ENCODE measurements at regions not wholly inside any gene's neighbourhood (a gene's known extent, or its start where the extent isn't known, plus 50 kb on each side); places are given as distances from the start of the nearest gene placed in this dataset.
A peak's percentile ranks its signal among the peaks of the same experiment; 100 is the strongest.
"Not testable (repeated sequence)": the region's sequence is repeated elsewhere in the genome, so short reads cannot be mapped to it uniquely, and the experiment has no call there.

DNA sequence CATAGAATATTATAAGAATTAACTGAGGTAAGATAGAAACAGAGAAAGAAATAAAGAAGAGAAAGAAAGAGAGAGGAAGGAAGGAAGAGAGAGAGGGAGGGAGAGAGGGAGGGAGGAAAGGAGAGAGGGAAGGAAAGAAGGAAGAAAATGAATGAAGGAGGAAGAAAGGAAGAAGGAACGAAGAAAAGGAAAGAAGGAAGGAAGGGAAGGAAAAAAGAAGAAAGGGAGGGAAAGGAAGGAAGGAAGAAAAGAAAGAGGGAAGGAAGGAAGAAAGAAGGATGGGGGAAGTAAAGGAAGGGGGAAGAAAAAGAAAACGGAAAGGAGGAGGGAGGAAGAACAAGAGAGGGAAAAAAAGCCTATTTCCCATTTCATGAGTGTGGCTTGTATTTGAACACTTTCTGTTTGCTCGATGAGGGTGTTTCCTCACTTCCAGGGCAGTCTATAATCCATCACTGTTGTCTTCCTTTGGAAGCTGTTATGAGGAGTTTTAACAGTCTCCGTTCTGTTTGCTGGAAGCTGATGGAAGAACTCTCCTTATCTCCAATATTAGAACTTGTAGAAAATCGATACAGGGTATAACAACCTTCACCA, 402.4 kb downstream of the TMEM114 start:
- DNase-seq: no peak

- no peak for DNase-seq
Measured at GRCh38 chr16:8184854-8185253, 405.5 kb downstream of the TMEM114 start.

DNA sequence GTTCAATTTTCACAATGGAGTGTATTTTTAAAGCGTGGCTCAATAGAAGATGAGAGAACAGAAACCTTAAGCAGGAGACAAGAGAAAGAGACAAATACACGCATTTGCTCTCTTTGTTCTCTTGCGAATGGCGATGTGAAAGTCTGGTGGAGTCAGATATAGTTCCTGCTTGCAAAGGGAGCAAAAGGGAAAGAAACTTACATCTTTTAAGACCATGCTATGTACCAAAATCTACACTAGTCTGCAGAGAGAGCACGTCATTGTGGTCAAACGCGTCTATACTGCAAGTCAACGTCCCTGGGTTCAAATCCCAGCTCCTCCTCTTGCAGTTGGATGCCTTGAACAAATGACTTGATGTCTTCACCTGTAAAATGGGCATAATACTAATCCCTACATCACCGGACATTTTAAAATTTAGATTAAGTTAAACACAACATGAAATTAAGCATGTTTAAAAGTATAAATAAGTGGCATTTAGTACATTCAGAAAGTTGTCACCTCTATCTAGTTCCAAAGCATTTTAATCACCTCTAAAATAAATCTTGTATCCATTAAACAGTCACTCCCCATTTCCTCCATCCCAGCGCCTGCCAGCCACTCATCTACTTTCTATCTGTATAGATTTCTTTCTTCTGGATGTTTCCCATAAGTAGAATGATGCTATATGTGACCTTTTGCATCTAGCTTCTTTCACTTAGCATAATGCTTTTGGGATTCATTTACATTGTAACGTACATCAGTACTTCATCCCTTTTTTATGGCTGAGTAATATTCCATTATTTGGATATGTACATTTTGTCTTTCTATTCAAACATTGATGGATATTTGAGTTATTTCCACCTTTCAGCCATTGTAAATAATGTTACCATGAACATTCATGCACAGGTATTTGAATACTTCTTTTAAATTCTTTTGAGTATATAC, 406.9 kb downstream of the TMEM114 start:
- DNase-seq: no peak

GRCh38 chr16:8182761-8183160, 407.6 kb downstream of the TMEM114 start:
- peak; percentile 58 for DNase-seq

- no peak for DNase-seq
Measured at GRCh38 chr16:8179615-8180014, 410.7 kb downstream of the TMEM114 start.

GRCh38 chr16:8178271-8178670, 412.0 kb downstream of the TMEM114 start:
- no peak for DNase-seq

DNA sequence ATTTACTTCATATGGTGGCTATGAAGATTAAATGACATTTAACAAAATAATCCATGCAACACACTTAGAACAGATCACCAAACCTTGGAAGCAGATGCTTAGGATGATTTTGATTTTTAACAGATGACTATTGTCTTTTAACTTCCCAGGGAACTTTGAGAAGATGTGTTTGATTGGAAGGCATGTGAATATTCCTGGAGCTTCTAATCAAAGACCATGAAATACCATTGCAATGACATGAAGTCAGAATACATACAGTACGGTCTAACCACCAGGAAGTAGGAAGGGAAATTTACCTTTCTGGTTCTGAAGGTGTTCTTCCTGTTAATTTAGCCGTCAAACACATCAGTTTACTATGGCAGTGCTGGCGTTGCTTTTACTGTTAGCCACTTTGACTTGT, 414.9 kb downstream of the TMEM114 start:
- DNase-seq: no peak

DNA sequence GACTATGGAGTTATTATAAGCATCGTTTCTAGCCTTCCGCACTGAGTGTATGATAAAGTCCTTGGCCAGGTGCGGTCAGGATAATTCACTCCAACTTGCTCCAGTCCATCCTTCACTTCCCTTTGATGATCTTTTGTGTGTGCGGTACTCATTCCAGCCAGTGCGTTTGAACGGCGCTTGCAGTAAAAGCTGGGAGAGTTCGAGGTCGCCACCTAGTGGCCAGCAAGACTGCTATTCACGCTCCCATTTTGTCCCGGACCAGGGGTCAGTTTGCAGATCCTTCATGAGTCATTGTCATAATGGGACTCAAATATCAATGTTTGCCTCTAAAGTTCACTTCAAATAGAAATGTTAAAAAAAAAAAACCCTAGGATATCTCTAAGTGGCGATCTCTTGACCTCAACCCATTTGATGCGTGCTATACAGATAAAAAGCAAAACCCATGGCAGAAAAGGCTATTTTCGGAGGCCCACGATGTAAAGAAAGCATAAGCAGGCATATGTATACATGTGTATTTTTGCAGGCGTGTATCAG, 417.1 kb downstream of the TMEM114 start:
- DNase-seq: peak; percentile 83

DNA sequence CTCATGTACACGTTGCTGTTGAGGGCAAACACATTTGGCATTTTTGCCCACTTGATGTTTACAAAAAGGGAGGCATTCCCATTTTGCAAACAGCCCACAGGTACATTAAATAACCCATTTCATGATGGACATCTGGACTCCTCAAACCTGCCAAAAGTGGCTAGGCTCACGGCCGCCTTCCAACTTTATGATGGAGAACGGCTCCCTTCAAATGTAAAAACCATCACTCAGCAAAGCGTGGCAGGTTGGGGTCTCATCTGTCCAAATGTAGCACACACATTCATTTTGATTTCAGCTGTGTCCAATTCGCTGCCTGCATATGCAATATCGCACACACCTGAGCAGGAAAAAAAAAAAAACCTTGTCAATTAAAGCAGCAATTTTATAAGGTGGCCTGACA, 417.8 kb downstream of the TMEM114 start:
- DNase-seq: no peak

DNA sequence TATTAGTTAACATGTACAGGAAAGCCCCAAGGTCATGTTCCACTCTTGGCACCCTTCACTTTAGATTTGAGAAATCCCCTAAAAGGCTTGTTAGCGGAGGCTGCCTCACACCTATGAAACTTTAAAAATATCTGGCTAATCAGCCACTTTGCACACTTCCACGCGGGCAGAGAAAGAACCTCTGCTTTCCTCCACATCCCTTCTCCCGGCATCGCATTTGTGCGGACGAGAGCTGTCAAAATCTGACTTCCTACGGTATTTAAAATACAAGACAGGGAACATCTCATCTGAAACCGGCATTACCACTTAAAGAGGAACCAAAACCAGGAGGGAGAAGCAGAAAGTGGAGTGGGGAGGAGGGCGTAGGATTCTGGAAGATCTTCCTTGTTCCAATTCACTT, 422.3 kb downstream of the TMEM114 start:
- no peak for DNase-seq

DNA sequence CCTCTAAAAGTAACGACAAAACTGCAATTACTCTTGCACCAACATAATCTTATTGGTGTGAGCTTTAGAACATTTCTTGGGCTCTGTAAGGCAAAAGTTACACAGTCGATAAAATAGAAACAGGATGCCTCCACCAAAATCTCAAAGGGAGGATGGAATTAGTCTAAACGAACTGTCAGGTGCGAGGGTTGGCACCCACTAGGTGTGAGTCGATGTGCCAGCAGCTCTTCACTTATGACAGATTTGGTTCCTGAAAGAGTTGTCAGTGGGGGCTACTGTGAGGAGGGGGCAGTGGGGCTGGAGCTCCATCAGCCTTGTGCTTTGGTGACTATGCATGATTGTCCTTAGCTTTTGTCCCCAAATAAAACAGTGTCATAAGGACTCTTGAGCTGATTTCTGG, 422.9 kb downstream of the TMEM114 start:
- no peak for DNase-seq

DNA sequence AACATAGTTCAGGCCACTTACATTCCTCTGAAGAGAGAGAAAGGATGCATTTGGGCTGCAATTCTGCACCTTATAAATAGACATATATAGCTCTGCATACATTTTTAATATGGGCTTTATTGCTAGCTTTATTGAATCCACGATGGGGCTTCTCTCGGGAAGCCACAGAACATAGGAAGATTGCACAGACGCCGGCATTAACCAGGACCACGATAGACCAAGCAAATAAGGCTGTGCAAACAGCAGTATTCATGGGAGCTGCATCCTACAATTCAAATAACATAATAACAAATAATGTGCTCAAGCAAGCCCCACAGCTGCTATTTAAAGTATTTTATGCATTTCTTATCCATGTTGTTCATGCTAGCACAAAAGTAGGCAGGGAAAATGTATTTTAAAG, 432.3 kb downstream of the TMEM114 start:
- no peak for DNase-seq

DNA sequence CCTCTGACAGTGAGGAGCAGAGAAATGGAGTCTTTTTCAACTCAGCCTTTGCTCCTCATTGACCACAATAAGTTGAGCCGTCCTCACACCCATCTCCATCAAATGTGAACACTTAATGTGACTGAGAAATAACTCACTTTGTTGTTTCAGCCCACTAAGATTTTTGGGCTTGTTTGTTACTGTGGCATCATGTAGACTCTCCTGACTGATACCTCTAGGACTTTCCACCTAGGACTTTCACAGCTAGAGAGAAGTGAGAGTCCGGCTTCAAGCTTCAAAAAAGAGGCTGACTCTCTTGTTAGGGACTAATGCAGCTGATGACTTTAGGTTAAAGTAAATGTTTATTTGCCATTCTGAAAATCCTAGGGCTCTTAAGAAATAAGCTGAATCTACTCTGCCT, 435.0 kb downstream of the TMEM114 start:
- DNase-seq: no peak

DNA sequence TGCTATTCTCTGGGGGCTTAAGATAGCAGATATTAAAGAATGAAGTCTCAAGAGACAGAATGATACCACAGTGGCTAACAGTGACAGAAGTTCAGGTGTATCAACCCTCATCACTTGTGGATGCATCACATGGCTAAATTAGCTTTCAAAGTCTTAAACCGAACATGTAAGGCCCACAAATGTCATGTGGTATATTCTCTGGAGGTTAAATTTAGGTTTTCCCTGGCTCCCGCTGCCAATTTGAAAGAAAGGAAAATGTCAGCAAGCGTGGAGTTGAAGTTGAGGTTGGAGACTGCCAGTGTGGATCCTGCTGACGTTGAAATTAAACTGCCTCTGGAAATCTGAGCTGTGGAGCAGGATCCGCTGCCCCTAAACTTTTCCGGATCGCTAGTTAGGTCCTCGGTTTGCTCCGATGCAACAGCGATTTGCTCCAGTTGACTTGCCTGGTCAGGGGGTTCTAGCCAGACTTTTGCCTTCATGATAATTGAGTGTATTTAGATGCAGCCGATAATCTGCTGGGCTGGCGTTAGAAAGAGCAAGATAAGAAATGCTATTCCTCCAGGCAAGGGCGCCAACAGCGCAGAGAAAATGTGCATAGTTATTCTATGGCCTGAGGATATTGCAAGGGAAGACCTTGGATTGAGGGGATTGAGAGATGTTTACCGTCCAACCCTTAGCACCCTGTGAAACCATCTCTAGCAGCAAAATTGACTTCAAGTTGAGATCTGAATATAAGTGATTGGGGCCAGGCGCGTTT, 443.9 kb downstream of the TMEM114 start:
- DNase-seq: no peak

GRCh38 chr16:8138666-8139065, 451.6 kb downstream of the TMEM114 start:
- DNase-seq: no peak

DNA sequence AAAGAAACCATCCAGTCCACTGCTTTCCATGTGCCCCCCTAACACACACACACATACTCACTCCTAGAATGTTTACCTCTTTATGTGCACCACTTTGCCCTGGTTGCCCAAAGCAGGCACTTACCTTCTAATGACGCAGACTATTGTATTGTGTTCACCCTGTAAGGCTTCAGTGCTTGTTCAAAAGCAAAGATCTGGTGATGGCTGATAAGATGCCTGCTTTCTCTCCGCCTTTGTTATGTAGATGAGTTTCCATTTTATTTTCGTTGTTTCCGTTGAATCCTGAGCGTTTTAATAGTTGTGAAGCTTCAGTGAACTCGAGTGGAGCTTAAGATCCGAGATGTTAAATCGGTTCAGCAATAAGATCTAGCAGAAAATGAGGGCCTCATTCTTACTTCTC, 452.7 kb downstream of the TMEM114 start:
- DNase-seq: no peak

- no peak for DNase-seq
Measured at GRCh38 chr16:8130197-8130596, 460.1 kb downstream of the TMEM114 start.

- peak; percentile 26 for DNase-seq
Measured at GRCh38 chr16:8127070-8127469, 463.2 kb downstream of the TMEM114 start.

DNA sequence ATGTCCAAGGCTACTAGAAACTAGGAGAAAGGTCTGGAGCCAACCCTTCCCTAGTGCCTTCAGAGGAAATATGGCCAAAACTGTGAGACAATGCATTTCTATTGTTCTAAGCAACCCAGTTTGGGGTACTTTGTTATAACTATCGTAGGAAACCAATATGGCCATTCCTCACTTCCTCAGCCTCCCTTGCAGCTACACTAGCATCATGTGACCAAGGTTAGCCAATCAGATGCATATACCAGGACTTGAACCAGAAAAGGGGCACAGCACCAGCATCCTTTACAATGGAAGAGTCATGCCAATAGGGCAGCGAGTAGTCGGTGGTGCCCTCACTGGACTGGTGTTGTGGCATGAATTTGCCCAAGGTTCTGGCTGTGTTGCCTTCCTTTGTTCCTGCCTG, 464.0 kb downstream of the TMEM114 start:
- no peak for DNase-seq

DNA sequence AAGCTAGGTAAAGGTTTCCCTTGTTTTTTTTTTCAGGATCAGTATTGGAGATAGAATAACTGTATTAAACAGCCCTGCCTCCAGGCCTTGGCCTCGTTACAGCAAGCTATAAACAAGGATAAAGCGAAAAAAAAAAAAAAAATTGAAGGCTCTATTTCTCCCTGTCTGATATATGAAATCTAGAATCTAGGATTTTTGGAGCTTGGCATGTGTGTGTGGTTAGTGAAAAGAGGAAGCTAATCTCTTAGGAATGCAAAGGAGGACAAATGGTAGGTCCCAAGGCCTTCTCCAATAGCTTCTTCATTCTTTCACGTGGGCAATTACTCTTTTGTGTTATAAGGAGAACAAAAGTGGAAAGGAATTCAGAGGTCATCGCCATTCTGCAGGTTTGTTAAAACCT, 470.3 kb downstream of the TMEM114 start:
- DNase-seq: no peak

DNA sequence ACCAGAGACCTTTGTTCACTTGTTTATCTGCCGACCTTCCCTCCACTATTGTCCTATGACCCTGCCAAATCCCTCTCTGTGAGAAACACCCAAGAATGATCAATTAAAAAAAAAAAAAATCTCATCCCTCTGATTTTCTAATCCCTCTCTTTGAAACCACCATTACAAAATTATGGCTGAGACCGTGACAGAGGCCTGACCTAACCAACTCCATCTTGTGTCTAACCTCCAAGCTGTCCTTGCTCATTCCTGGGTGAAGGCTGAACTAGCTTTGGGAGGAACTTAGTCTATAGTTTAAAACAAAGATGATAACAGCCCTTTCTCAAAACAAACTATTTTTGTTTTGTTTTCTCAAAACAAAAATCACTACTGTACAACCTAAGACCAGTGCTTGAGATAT, 474.5 kb downstream of the TMEM114 start:
- no peak for DNase-seq

GRCh38 chr16:8114941-8115340, 475.4 kb downstream of the TMEM114 start:
- not testable (repeated sequence) for DNase-seq

GRCh38 chr16:8113843-8114242, 476.5 kb downstream of the TMEM114 start:
- DNase-seq: no peak

Data from renal pelvis (tissue), 1 donor.